ENCODE measurements at regions not wholly inside any gene's neighbourhood (a gene's known extent, or its start where the extent isn't known, plus 50 kb on each side); places are given as distances from the start of the nearest gene placed in this dataset.

DNA sequence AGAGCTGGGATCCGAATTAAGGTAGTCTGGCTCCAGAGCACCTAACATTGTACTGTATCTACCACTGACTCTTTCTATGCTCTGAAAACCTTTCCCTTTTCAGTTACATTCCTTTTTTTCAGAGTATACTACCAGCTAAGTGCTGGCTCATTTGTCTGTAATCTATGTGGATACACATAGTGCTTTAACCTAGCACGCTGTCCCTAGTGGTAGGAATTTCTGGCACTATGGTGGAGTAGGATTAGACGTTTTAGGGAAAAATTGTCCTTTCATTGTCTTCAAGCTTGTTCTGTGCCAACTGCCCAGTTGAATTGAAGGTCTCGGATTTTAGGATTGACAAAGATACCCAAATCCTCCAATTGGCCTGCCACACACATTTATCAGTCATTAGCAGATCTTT, 259.1 kb upstream of the FERMT1 start:
- CTCF ChIA-PET: interaction anchor here (0.5 to 1.9 kb wide), 40 partner anchors 9 to 1046 kb away, joined by 3 to 30 read pairs (median 4); no protein-coding TSS in a partner anchor
- H3K9me3 Mint-ChIP-seq: peaks cover 6% of the 10 kb centered on the region; the same call in 1 of the 2 replicates

GRCh38 chr20:6362245-6362644, 239.4 kb upstream of the FERMT1 start:
- no peak overlapping the region for H3K4me3 Mint-ChIP-seq
- no peaks in the 10 kb centered on the region for H3K36me3 Mint-ChIP-seq
- no peaks in the 10 kb centered on the region for H3K27me3 Mint-ChIP-seq (ENCODE audit: low read depth)
- CTCF ChIA-PET: no interaction called here
- POLR2A ChIA-PET: no interaction called here
- H3K4me1 Mint-ChIP-seq: peaks cover 5% of the 10 kb centered on the region
- DNase-seq (ENCODE audit: low spot score) (no peak), ATAC-seq (no peak)
- H3K9me3 Mint-ChIP-seq: no peaks in the 10 kb centered on the region
- H3K27ac Mint-ChIP-seq: no peak overlapping the region
- no peak for TF ChIP-seq FOXP4 (CRISPR knock-in tag; IDR thresholded peaks at IDR 0.05)
- no peak for TF ChIP-seq FOXJ3 (CRISPR knock-in tag; IDR thresholded peaks at IDR 0.05; ENCODE audit: borderline replicate concordance)
- no peak for TF ChIP-seq ZNF317 (CRISPR knock-in tag; IDR thresholded peaks at IDR 0.05; ENCODE audit: borderline replicate concordance, low read depth)
- no peak for TF ChIP-seq ZNF416 (CRISPR knock-in tag; IDR thresholded peaks at IDR 0.05)
- no peak for TF ChIP-seq ZBTB21 (CRISPR knock-in tag; IDR thresholded peaks at IDR 0.05; ENCODE audit: borderline replicate concordance)
- no peak for TF ChIP-seq ZBTB43 (CRISPR knock-in tag; IDR thresholded peaks at IDR 0.05)
- no peak for TF ChIP-seq ZSCAN18 (CRISPR knock-in tag; IDR thresholded peaks at IDR 0.05)
- no peak for TF ChIP-seq NFE2L1 (CRISPR knock-in tag; IDR thresholded peaks at IDR 0.05)
- TF ChIP-seq, protein P1, sequence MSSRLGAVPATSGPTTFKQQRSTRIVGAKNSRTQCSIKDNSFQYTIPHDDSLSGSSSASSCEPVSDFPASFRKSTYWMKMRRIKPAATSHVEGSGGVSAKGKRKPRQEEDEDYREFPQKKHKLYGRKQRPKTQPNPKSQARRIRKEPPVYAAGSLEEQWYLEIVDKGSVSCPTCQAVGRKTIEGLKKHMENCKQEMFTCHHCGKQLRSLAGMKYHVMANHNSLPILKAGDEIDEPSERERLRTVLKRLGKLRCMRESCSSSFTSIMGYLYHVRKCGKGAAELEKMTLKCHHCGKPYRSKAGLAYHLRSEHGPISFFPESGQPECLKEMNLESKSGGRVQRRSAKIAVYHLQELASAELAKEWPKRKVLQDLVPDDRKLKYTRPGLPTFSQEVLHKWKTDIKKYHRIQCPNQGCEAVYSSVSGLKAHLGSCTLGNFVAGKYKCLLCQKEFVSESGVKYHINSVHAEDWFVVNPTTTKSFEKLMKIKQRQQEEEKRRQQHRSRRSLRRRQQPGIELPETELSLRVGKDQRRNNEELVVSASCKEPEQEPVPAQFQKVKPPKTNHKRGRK (CRISPR knock-in tag; IDR thresholded peaks at IDR 0.05; ENCODE audit: borderline replicate concordance): no peak
- no peak for TF ChIP-seq AFF4 (CRISPR knock-in tag; IDR thresholded peaks at IDR 0.05; ENCODE audit: borderline replicate concordance)
- no peak for TF ChIP-seq ZNF219 (CRISPR knock-in tag; IDR thresholded peaks at IDR 0.05; ENCODE audit: borderline replicate concordance)
- no peak for TF ChIP-seq ZNF232 (CRISPR knock-in tag; IDR thresholded peaks at IDR 0.05)
- no peak for TF ChIP-seq CREB1 (CRISPR knock-in tag; IDR thresholded peaks at IDR 0.05)
- no peak for TF ChIP-seq EMX1 (CRISPR knock-in tag; IDR thresholded peaks at IDR 0.05)
- TF ChIP-seq, protein P2, sequence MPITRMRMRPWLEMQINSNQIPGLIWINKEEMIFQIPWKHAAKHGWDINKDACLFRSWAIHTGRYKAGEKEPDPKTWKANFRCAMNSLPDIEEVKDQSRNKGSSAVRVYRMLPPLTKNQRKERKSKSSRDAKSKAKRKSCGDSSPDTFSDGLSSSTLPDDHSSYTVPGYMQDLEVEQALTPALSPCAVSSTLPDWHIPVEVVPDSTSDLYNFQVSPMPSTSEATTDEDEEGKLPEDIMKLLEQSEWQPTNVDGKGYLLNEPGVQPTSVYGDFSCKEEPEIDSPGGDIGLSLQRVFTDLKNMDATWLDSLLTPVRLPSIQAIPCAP (CRISPR knock-in tag; IDR thresholded peaks at IDR 0.05): no peak
- TF ChIP-seq JUN (CRISPR knock-in tag; IDR thresholded peaks at IDR 0.05): no peak

More for the DNA sequence above, 259.1 kb upstream of the FERMT1 start:
- Mint-ChIP-seq H3K4me3 (no peak overlapping the region), H3K36me3 (no peaks in the 10 kb centered on the region), H3K27ac (peak overlapping the region; percentile 39; the same call in 1 of the 2 replicates), H3K4me1 (peaks cover 6% of the 10 kb centered on the region), H3K27me3 (ENCODE audit: low read depth) (no peaks in the 10 kb centered on the region)
- POLR2A ChIA-PET: no interaction called here
- DNase-seq (ENCODE audit: low spot score) (no peak), ATAC-seq (peak; percentile 99)
- TF ChIP-seq, protein P2 (CRISPR knock-in tag; IDR thresholded peaks at IDR 0.05): no peak
- no peak for TF ChIP-seq ATF3 (CRISPR knock-in tag; conservative IDR thresholded peaks at IDR 0.05)
- TF ChIP-seq, protein P3, sequence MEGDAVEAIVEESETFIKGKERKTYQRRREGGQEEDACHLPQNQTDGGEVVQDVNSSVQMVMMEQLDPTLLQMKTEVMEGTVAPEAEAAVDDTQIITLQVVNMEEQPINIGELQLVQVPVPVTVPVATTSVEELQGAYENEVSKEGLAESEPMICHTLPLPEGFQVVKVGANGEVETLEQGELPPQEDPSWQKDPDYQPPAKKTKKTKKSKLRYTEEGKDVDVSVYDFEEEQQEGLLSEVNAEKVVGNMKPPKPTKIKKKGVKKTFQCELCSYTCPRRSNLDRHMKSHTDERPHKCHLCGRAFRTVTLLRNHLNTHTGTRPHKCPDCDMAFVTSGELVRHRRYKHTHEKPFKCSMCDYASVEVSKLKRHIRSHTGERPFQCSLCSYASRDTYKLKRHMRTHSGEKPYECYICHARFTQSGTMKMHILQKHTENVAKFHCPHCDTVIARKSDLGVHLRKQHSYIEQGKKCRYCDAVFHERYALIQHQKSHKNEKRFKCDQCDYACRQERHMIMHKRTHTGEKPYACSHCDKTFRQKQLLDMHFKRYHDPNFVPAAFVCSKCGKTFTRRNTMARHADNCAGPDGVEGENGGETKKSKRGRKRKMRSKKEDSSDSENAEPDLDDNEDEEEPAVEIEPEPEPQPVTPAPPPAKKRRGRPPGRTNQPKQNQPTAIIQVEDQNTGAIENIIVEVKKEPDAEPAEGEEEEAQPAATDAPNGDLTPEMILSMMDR (IDR thresholded peaks at IDR 0.05): peak; percentile 48
- TF ChIP-seq TEAD4 (CRISPR knock-in tag; IDR thresholded peaks at IDR 0.05): peak; percentile 91; the same call in 1 of the 2 replicates
- TF ChIP-seq TEAD1 (CRISPR knock-in tag; IDR thresholded peaks at IDR 0.05): peak; percentile 97; the same call in 1 of the 2 replicates
